ENCODE measurements at regions not wholly inside any gene's neighbourhood (a gene's known extent, or its start where the extent isn't known, plus 50 kb on each side); places are given as distances from the start of the nearest gene placed in this dataset.
"Not testable (repeated sequence)": the region's sequence is repeated elsewhere in the genome, so short reads cannot be mapped to it uniquely, and the experiment has no call there.

GRCh38 chr3:86887876-86888275, 103.1 kb downstream of the VGLL3 start:
- Histone ChIP-seq H3K36me3 (ENCODE audit: insufficient read depth, low read length) (no peaks in the 10 kb centered on the region), H3K27ac (ENCODE audit: low read depth, low read length) (no peak overlapping the region), H3K4me1 (ENCODE audit: control insufficient read depth, insufficient read depth, low read length, unreplicated experiment) (no peaks in the 10 kb centered on the region), H3K79me2 (ENCODE audit: control insufficient read depth, insufficient read depth, low read length, unreplicated experiment) (no peaks in the 10 kb centered on the region), H3K4me3 (ENCODE audit: low read depth, low read length) (no peak overlapping the region), H2AFZ (ENCODE audit: low read length, unreplicated experiment) (no peak overlapping the region), H3K27me3 (ENCODE audit: insufficient read depth, low read length) (no peaks in the 10 kb centered on the region)

- no peaks in the 10 kb centered on the region for H3K27me3 ChIP-seq (ENCODE audit: insufficient read depth, low read length)
- H3K27ac ChIP-seq (ENCODE audit: low read depth, low read length) = no peak overlapping the region
- H3K4me1 ChIP-seq (ENCODE audit: control insufficient read depth, insufficient read depth, low read length, unreplicated experiment) = no peaks in the 10 kb centered on the region
- no peaks in the 10 kb centered on the region for H3K36me3 ChIP-seq (ENCODE audit: insufficient read depth, low read length)
- H2AFZ ChIP-seq (ENCODE audit: low read length, unreplicated experiment) = no peak overlapping the region
- no peaks in the 10 kb centered on the region for H3K79me2 ChIP-seq (ENCODE audit: control insufficient read depth, insufficient read depth, low read length, unreplicated experiment)
- no peak overlapping the region for H3K4me3 ChIP-seq (ENCODE audit: low read depth, low read length)
Measured at GRCh38 chr3:86880066-86880465, 110.9 kb downstream of the VGLL3 start.

GRCh38 chr3:86876504-86877181, 114.3 kb downstream of the VGLL3 start:
- not testable (repeated sequence) for H2AFZ ChIP-seq (ENCODE audit: low read length, unreplicated experiment); H3K4me3 ChIP-seq (ENCODE audit: low read depth, low read length); H3K27ac ChIP-seq (ENCODE audit: low read depth, low read length)

GRCh38 chr3:86874790-86875189, 116.2 kb downstream of the VGLL3 start:
- H3K4me1 ChIP-seq (ENCODE audit: control insufficient read depth, insufficient read depth, low read length, unreplicated experiment); H3K79me2 ChIP-seq (ENCODE audit: control insufficient read depth, insufficient read depth, low read length, unreplicated experiment); H3K27ac ChIP-seq (ENCODE audit: low read depth, low read length); H3K27me3 ChIP-seq (ENCODE audit: insufficient read depth, low read length); H3K36me3 ChIP-seq (ENCODE audit: insufficient read depth, low read length); H2AFZ ChIP-seq (ENCODE audit: low read length, unreplicated experiment); H3K4me3 ChIP-seq (ENCODE audit: low read depth, low read length): not testable (repeated sequence)

More at GRCh38 chr3:86876504-86877181, 114.3 kb downstream of the VGLL3 start:
- not testable (repeated sequence) for H3K27me3 ChIP-seq (ENCODE audit: insufficient read depth, low read length); H3K79me2 ChIP-seq (ENCODE audit: control insufficient read depth, insufficient read depth, low read length, unreplicated experiment); H3K4me1 ChIP-seq (ENCODE audit: control insufficient read depth, insufficient read depth, low read length, unreplicated experiment); H3K36me3 ChIP-seq (ENCODE audit: insufficient read depth, low read length)

- Histone ChIP-seq H3K27ac (ENCODE audit: low read depth, low read length) (no peak overlapping the region), H3K36me3 (ENCODE audit: insufficient read depth, low read length) (no peaks in the 10 kb centered on the region), H3K4me3 (ENCODE audit: low read depth, low read length) (no peak overlapping the region), H2AFZ (ENCODE audit: low read length, unreplicated experiment) (no peak overlapping the region), H3K4me1 (ENCODE audit: control insufficient read depth, insufficient read depth, low read length, unreplicated experiment) (peaks cover 6% of the 10 kb centered on the region), H3K79me2 (ENCODE audit: control insufficient read depth, insufficient read depth, low read length, unreplicated experiment) (no peaks in the 10 kb centered on the region), H3K27me3 (ENCODE audit: insufficient read depth, low read length) (no peaks in the 10 kb centered on the region)
Measured at GRCh38 chr3:86869566-86869965, 121.4 kb downstream of the VGLL3 start.

GRCh38 chr3:86867982-86868381, 123.0 kb downstream of the VGLL3 start:
- Histone ChIP-seq H3K4me1 (ENCODE audit: control insufficient read depth, insufficient read depth, low read length, unreplicated experiment) (peaks cover 6% of the 10 kb centered on the region), H3K79me2 (ENCODE audit: control insufficient read depth, insufficient read depth, low read length, unreplicated experiment) (no peaks in the 10 kb centered on the region), H2AFZ (ENCODE audit: low read length, unreplicated experiment) (no peak overlapping the region), H3K27me3 (ENCODE audit: insufficient read depth, low read length) (no peaks in the 10 kb centered on the region), H3K27ac (ENCODE audit: low read depth, low read length) (no peak overlapping the region), H3K36me3 (ENCODE audit: insufficient read depth, low read length) (no peaks in the 10 kb centered on the region), H3K4me3 (ENCODE audit: low read depth, low read length) (no peak overlapping the region)

- H3K27ac ChIP-seq (ENCODE audit: low read depth, low read length) = no peak overlapping the region
- no peaks in the 10 kb centered on the region for H3K79me2 ChIP-seq (ENCODE audit: control insufficient read depth, insufficient read depth, low read length, unreplicated experiment)
- H3K27me3 ChIP-seq (ENCODE audit: insufficient read depth, low read length) = no peaks in the 10 kb centered on the region
- peak overlapping the region; percentile 26 for H2AFZ ChIP-seq (ENCODE audit: low read length, unreplicated experiment)
- H3K4me1 ChIP-seq (ENCODE audit: control insufficient read depth, insufficient read depth, low read length, unreplicated experiment) = peaks cover 6% of the 10 kb centered on the region
- no peak overlapping the region for H3K4me3 ChIP-seq (ENCODE audit: low read depth, low read length)
- H3K36me3 ChIP-seq (ENCODE audit: insufficient read depth, low read length) = no peaks in the 10 kb centered on the region
Measured at GRCh38 chr3:86865506-86865905, 125.4 kb downstream of the VGLL3 start.

GRCh38 chr3:86856711-86857110, 134.2 kb downstream of the VGLL3 start:
- Histone ChIP-seq H2AFZ (ENCODE audit: low read length, unreplicated experiment) (no peak overlapping the region), H3K4me1 (ENCODE audit: control insufficient read depth, insufficient read depth, low read length, unreplicated experiment) (no peaks in the 10 kb centered on the region)

GRCh38 chr3:86849991-86850390, 141.0 kb downstream of the VGLL3 start:
- no peaks in the 10 kb centered on the region for H3K36me3 ChIP-seq (ENCODE audit: insufficient read depth, low read length)
- no peaks in the 10 kb centered on the region for H3K79me2 ChIP-seq (ENCODE audit: control insufficient read depth, insufficient read depth, low read length, unreplicated experiment)
- H3K27me3 ChIP-seq (ENCODE audit: insufficient read depth, low read length) = no peaks in the 10 kb centered on the region
- no peaks in the 10 kb centered on the region for H3K4me1 ChIP-seq (ENCODE audit: control insufficient read depth, insufficient read depth, low read length, unreplicated experiment)
- no peak overlapping the region for H3K4me3 ChIP-seq (ENCODE audit: low read depth, low read length)
- no peak overlapping the region for H3K27ac ChIP-seq (ENCODE audit: low read depth, low read length)
- H2AFZ ChIP-seq (ENCODE audit: low read length, unreplicated experiment) = no peak overlapping the region

More at GRCh38 chr3:86856711-86857110, 134.2 kb downstream of the VGLL3 start:
- no peak overlapping the region for H3K27ac ChIP-seq (ENCODE audit: low read depth, low read length)
- no peaks in the 10 kb centered on the region for H3K27me3 ChIP-seq (ENCODE audit: insufficient read depth, low read length)
- no peaks in the 10 kb centered on the region for H3K79me2 ChIP-seq (ENCODE audit: control insufficient read depth, insufficient read depth, low read length, unreplicated experiment)
- no peaks in the 10 kb centered on the region for H3K36me3 ChIP-seq (ENCODE audit: insufficient read depth, low read length)
- no peak overlapping the region for H3K4me3 ChIP-seq (ENCODE audit: low read depth, low read length)

GRCh38 chr3:86845726-86846125, 145.2 kb downstream of the VGLL3 start:
- Histone ChIP-seq H3K4me1 (ENCODE audit: control insufficient read depth, insufficient read depth, low read length, unreplicated experiment) (no peaks in the 10 kb centered on the region), H3K36me3 (ENCODE audit: insufficient read depth, low read length) (no peaks in the 10 kb centered on the region), H3K27ac (ENCODE audit: low read depth, low read length) (no peak overlapping the region), H2AFZ (ENCODE audit: low read length, unreplicated experiment) (peak overlapping the region; percentile 18), H3K27me3 (ENCODE audit: insufficient read depth, low read length) (no peaks in the 10 kb centered on the region), H3K79me2 (ENCODE audit: control insufficient read depth, insufficient read depth, low read length, unreplicated experiment) (no peaks in the 10 kb centered on the region), H3K4me3 (ENCODE audit: low read depth, low read length) (no peak overlapping the region)

GRCh38 chr3:86838927-86839326, 152.0 kb downstream of the VGLL3 start:
- Histone ChIP-seq H3K4me1 (ENCODE audit: control insufficient read depth, insufficient read depth, low read length, unreplicated experiment) (no peaks in the 10 kb centered on the region), H3K27ac (ENCODE audit: low read depth, low read length) (no peak overlapping the region), H3K27me3 (ENCODE audit: insufficient read depth, low read length) (no peaks in the 10 kb centered on the region), H3K36me3 (ENCODE audit: insufficient read depth, low read length) (no peaks in the 10 kb centered on the region), H3K79me2 (ENCODE audit: control insufficient read depth, insufficient read depth, low read length, unreplicated experiment) (no peaks in the 10 kb centered on the region), H3K4me3 (ENCODE audit: low read depth, low read length) (no peak overlapping the region), H2AFZ (ENCODE audit: low read length, unreplicated experiment) (no peak overlapping the region)
